IMR-90 (cell line): ENCODE measurements at regions not wholly inside any gene's neighbourhood (a gene's known extent, or its start where the extent isn't known, plus 50 kb on each side); places are given as distances from the start of the nearest gene placed in this dataset.

Experiments
- ATAC-seq: fragments of 200-7000 bp; cut with Tn5 transposase; 2 replicates; pipeline ENCODE4 v1.9.1; 2020; ENCODE audit warnings: low read depth, mild to moderate bottlenecking, moderate library complexity
- BruUV-seq: library from RNA; stranded (reverse); fragments of 400-500 nt; replicated peaks from 2 replicates; lab custom pipeline; 2021; lab: Mats Ljungman, UMichigan
- CTCF ChIA-PET: fragments of 300-600 bp; formaldehyde crosslinking; extraction: SDS; loops from one replicate; lab custom pipeline; 2021; ENCODE audit warnings: antibody characterized with exemption; lab: Yijun Ruan, JAX
- POLR2A ChIA-PET: fragments of 300-600 bp; sonication (Branson Sonifier 250); formaldehyde crosslinking; loops from one replicate; lab custom pipeline; 2022; ENCODE audit warnings: antibody characterized with exemption; ENCODE audit not compliant: unreplicated experiment; lab: Charles Lee
- DNase-seq: peaks from one replicate; pipeline ENCODE4 v3.0.0; 2013
- H2AFZ ChIP-seq: replicated peaks from 2 replicates; pipeline ENCODE3; 2013; ENCODE audit warnings: low read length, mild to moderate bottlenecking; ENCODE audit not compliant: poor library complexity
- H2AK5ac ChIP-seq: 2 replicates; pipeline ENCODE4 v1.6.1; 2013; ENCODE audit warnings: low read depth, low read length, inconsistent platforms
- H2AK9ac ChIP-seq: replicated peaks from 2 replicates; pipeline ENCODE3; 2013; ENCODE audit warnings: mild to moderate bottlenecking, low read depth, low read length, moderate library complexity; ENCODE audit not compliant: poor library complexity
- H2BK120ac ChIP-seq: 2 replicates; pipeline ENCODE4 v1.6.1; 2013; ENCODE audit warnings: low read depth, low read length, inconsistent platforms
- H2BK15ac ChIP-seq: 3 replicates; pipeline ENCODE4 v1.6.1; 2013; ENCODE audit warnings: low read depth, low read length, inconsistent platforms
- H2BK20ac ChIP-seq: 2 replicates; pipeline ENCODE4 v1.6.1; 2013; ENCODE audit warnings: low read depth, mild to moderate bottlenecking, inconsistent platforms, low read length, moderate library complexity
- H2BK5ac ChIP-seq: 2 replicates; pipeline ENCODE4 v1.6.1; 2013; ENCODE audit warnings: mild to moderate bottlenecking, low read depth, low read length, inconsistent platforms; ENCODE audit not compliant: poor library complexity, severe bottlenecking
- H3K14ac ChIP-seq: replicated peaks from 2 replicates; pipeline ENCODE4 v1.6.1; 2013; ENCODE audit warnings: low read depth, low read length, inconsistent platforms
- H3K18ac ChIP-seq: 2 replicates; pipeline ENCODE4 v1.6.1; 2013; ENCODE audit warnings: low read depth, low read length, control low read depth
- H3K23ac ChIP-seq: 2 replicates; pipeline ENCODE4 v1.6.1; 2013; ENCODE audit warnings: low read depth, low read length, inconsistent platforms
- H3K27ac ChIP-seq: 2 replicates; pipeline ENCODE4 v1.5.1; 2013; ENCODE audit warnings: mild to moderate bottlenecking, control low read depth, low read length; ENCODE audit not compliant: insufficient read depth
- H3K27me3 ChIP-seq: 2 replicates; pipeline ENCODE4 v1.6.1; 2013; ENCODE audit warnings: low read length; ENCODE audit not compliant: control insufficient read depth, insufficient read depth
- H3K36me3 ChIP-seq: 2 replicates; pipeline ENCODE4 v1.6.1; 2013; ENCODE audit warnings: low read length, mixed read lengths; ENCODE audit not compliant: control insufficient read depth, insufficient read depth
- H3K4ac ChIP-seq: 2 replicates; pipeline ENCODE4 v1.6.1; 2013; ENCODE audit warnings: low read depth, low read length, inconsistent platforms
- H3K4me1 ChIP-seq: 2 replicates; pipeline ENCODE4 v1.6.1; 2013; ENCODE audit warnings: low read length, mixed read lengths; ENCODE audit not compliant: control insufficient read depth, insufficient read depth
- H3K4me2 ChIP-seq: 2 replicates; pipeline ENCODE4 v1.6.1; 2013; ENCODE audit warnings: low read depth, mild to moderate bottlenecking, control low read depth, low read length, moderate library complexity
- H3K4me3 ChIP-seq: 2 replicates; pipeline ENCODE4 v1.5.1; 2013; ENCODE audit warnings: low read depth, mild to moderate bottlenecking, control low read depth, low read length, moderate library complexity; ENCODE audit not compliant: insufficient read depth
- H3K56ac ChIP-seq: 2 replicates; pipeline ENCODE4 v1.6.1; 2013; ENCODE audit warnings: low read length, inconsistent platforms; ENCODE audit not compliant: insufficient read depth; ENCODE audit errors: extremely low read depth
- H3K79me1 ChIP-seq, 2 experiments: 2 replicates each; pipeline ENCODE4 v1.6.1; 2013; ENCODE audit warnings: low read length in 2 of 2, inconsistent platforms in 1 of 2, low read depth in 1 of 2
- H3K9ac ChIP-seq: 2 replicates; pipeline ENCODE4 v1.6.1; 2013; ENCODE audit warnings: low read depth, low read length, control low read depth
- H3K9me1 ChIP-seq: 2 replicates; pipeline ENCODE4 v1.6.1; 2013; ENCODE audit warnings: low read length, inconsistent platforms; ENCODE audit not compliant: insufficient read depth
- H3K9me3 ChIP-seq: 2 replicates; pipeline ENCODE4 v1.6.1; 2013; ENCODE audit warnings: low read length; ENCODE audit not compliant: control insufficient read depth, insufficient read depth
- H4K20me1 ChIP-seq: 2 replicates; pipeline ENCODE4 v1.6.1; 2013; ENCODE audit warnings: low read length, inconsistent platforms; ENCODE audit not compliant: insufficient read depth
- H4K5ac ChIP-seq: 2 replicates; pipeline ENCODE4 v1.6.1; 2013; ENCODE audit warnings: mild to moderate bottlenecking, low read depth, low read length, control low read depth
- H4K8ac ChIP-seq, 2 experiments: 2 replicates each; pipeline ENCODE4 v1.6.1; 2013; ENCODE audit warnings: low read depth in 2 of 2, low read length in 2 of 2, control low read depth in 1 of 2, inconsistent platforms in 1 of 2
- H4K91ac ChIP-seq: 2 replicates; pipeline ENCODE4 v1.6.1; 2013; ENCODE audit warnings: low read depth, low read length, inconsistent platforms; ENCODE audit not compliant: insufficient read depth
- BHLHE40 ChIP-seq: fragments of 150-350 bp; IDR thresholded peaks from 2 replicates; pipeline ENCODE4 v1.6.1; 2016; ENCODE audit warnings: mild to moderate bottlenecking, low read depth, low read length
- CEBPB ChIP-seq: IDR thresholded peaks from 2 replicates; pipeline ENCODE4 v1.6.1; 2012; ENCODE audit warnings: low read depth, low read length, improper control_type of control experiment
- CHD1 ChIP-seq: IDR thresholded peaks from 2 replicates; pipeline ENCODE4 v1.6.1; 2012; ENCODE audit warnings: low read depth, low read length, improper control_type of control experiment
- CTCF ChIP-seq: conservative IDR thresholded peaks from 2 replicates; pipeline ENCODE4 v1.5.1; 2012; ENCODE audit warnings: mild to moderate bottlenecking, low read depth, low read length, improper control_type of control experiment
- ELK1 ChIP-seq: fragments of 150-350 bp; IDR thresholded peaks from 2 replicates; pipeline ENCODE4 v1.6.1; 2016; ENCODE audit warnings: low read depth, mild to moderate bottlenecking, low read length, moderate library complexity, borderline replicate concordance
- FOS ChIP-seq: fragments of 150-350 bp; IDR thresholded peaks from 2 replicates; pipeline ENCODE4 v1.6.1; 2016; ENCODE audit warnings: low read depth, low read length
- MAFK ChIP-seq: IDR thresholded peaks from 2 replicates; pipeline ENCODE4 v1.6.1; 2012; ENCODE audit warnings: low read depth, low read length, improper control_type of control experiment
- MAZ ChIP-seq: IDR thresholded peaks from 2 replicates; pipeline ENCODE4 v1.6.1; 2012; ENCODE audit warnings: low read depth, mild to moderate bottlenecking, low read length, improper control_type of control experiment, moderate library complexity, borderline replicate concordance
- MXI1 ChIP-seq: IDR thresholded peaks from 2 replicates; pipeline ENCODE4 v1.6.1; 2012; ENCODE audit warnings: low read depth, mild to moderate bottlenecking, low read length, moderate library complexity, borderline replicate concordance
- NFE2L2 ChIP-seq: fragments of 150-350 bp; IDR thresholded peaks from 2 replicates; pipeline ENCODE4 v1.6.1; 2016; ENCODE audit warnings: low read depth, mild to moderate bottlenecking, low read length
- POLR2A ChIP-seq: IDR thresholded peaks from 2 replicates; pipeline ENCODE4 v1.6.1; 2012; ENCODE audit warnings: mild to moderate bottlenecking, low read depth, low read length
- RAD21 ChIP-seq: IDR thresholded peaks from 2 replicates; pipeline ENCODE4 v1.6.1; 2012; ENCODE audit warnings: low read length, improper control_type of control experiment
- RCOR1 ChIP-seq: IDR thresholded peaks from 2 replicates; pipeline ENCODE4 v1.6.1; 2012; ENCODE audit warnings: mild to moderate bottlenecking, low read length, improper control_type of control experiment; ENCODE audit not compliant: insufficient replicate concordance
- RFX5 ChIP-seq: IDR thresholded peaks from 2 replicates; pipeline ENCODE4 v1.8.0; 2012; ENCODE audit warnings: low read depth, mild to moderate bottlenecking, low read length, moderate library complexity
- SMC3 ChIP-seq: fragments of 150-350 bp; IDR thresholded peaks from 2 replicates; pipeline ENCODE4 v1.6.1; 2016; ENCODE audit warnings: low read depth, mild to moderate bottlenecking, antibody characterized with exemption, low read length, moderate library complexity
- USF2 ChIP-seq: fragments of 150-350 bp; IDR thresholded peaks from 2 replicates; pipeline ENCODE4 v1.6.1; 2017; ENCODE audit warnings: mild to moderate bottlenecking, antibody characterized with exemption, low read length, low read depth
- WGBS, 2 experiments: methylation state at CpG; one replicate each; pipeline versions ENCODE4 v1.1.5 to v1.1.7; 2013; ENCODE audit warnings: missing lambda C conversion rate in 2 of 2; ENCODE audit not compliant: insufficient read length in 1 of 2; ENCODE audit errors: extremely low coverage in 2 of 2; 5-methylcytosine and 5-hydroxymethylcytosine counted together
- dilution Hi-C: fragments of 300-500 bp; cut with HindIII; formaldehyde crosslinking; loops from one replicate; pipeline ENCODE4 v1.14.3; 2018; ENCODE audit warnings: low sequenced_read_pairs; ENCODE audit not compliant: unreplicated experiment
- in situ Hi-C: fragments of 300-500 bp; cut with MboI; formaldehyde crosslinking; loops from 3 replicates; pipeline ENCODE4 v1.14.3; 2019; ENCODE audit warnings: low sequenced_read_pairs, inconsistent platforms, mixed read lengths
- intact Hi-C: fragments of 100-400 bp; cut with micrococcal nuclease; formaldehyde crosslinking; loops from 2 replicates; pipeline ENCODE4 v1.10.0; 2022

- ATAC-seq: no peak
- in situ Hi-C loops: no loop called here
These were observed 199.4 kb downstream of the ZC3H11B start for GRCh38 chr1:219413536-219413935.

More at GRCh38 chr1:219413536-219413935, 199.4 kb downstream of the ZC3H11B start:
- H2AK9ac ChIP-seq: no peak overlapping the region
- DNase-seq: no peak
- no peak overlapping the region for H4K91ac ChIP-seq
- no peak overlapping the region for H2AK5ac ChIP-seq
- H4K20me1 ChIP-seq: no peaks in the 10 kb centered on the region
- no peaks in the 10 kb centered on the region for H3K9me1 ChIP-seq
- no peak overlapping the region for H3K18ac ChIP-seq
- H3K23ac ChIP-seq: no peak overlapping the region
- no peaks in the 10 kb centered on the region for H3K79me1 ChIP-seq
- H2BK120ac ChIP-seq: no peak overlapping the region
- no peak overlapping the region for H2AFZ ChIP-seq
- H4K8ac ChIP-seq: no peak overlapping the region
- no TSS peak for BruUV-seq
- H3K4me1 ChIP-seq: no peaks in the 10 kb centered on the region
- H2BK15ac ChIP-seq: no peak overlapping the region
- no peaks in the 10 kb centered on the region for H3K27me3 ChIP-seq
- intact Hi-C loops (loop anchor here (10.0 kb wide), 3 partner anchors 209 to 1079 kb away; no protein-coding TSS in a partner anchor), dilution Hi-C loops (no loop called here)
- H3K4me3 ChIP-seq: no peak overlapping the region
- no peak overlapping the region for H3K27ac ChIP-seq
- no peak overlapping the region for H3K9ac ChIP-seq
- H3K56ac ChIP-seq: no peak overlapping the region
- H3K4me2 ChIP-seq: no peak overlapping the region
- ChIA-PET CTCF (no interaction called here), POLR2A (interaction anchor here (0.6 kb wide), 1 partner anchor 63 kb away, joined by 3 read pairs; no protein-coding TSS in a partner anchor)
- H3K4ac ChIP-seq: no peak overlapping the region
- TF ChIP-seq RCOR1 (no peak), BHLHE40 (no peak), CEBPB (no peak), USF2 (no peak), FOS (no peak), MAZ (no peak), RFX5 (no peak), MAFK (no peak), MXI1 (no peak), CHD1 (no peak), RAD21 (no peak), CTCF (no peak), POLR2A (no peak), ELK1 (no peak), SMC3 (no peak), NFE2L2 (no peak)
- H2BK5ac ChIP-seq: no peak overlapping the region
- H2BK20ac ChIP-seq: no peak overlapping the region
- H3K36me3 ChIP-seq: no peaks in the 10 kb centered on the region
- no peak overlapping the region for H4K5ac ChIP-seq
- H3K9me3 ChIP-seq: no peaks in the 10 kb centered on the region
- no CpG with 5 or more reads among the region's 1 CpG for WGBS, 2 experiments
- H3K14ac ChIP-seq: no peak overlapping the region
